HEK293 (cell line): ENCODE measurements at regions not wholly inside any gene's neighbourhood (a gene's known extent, or its start where the extent isn't known, plus 50 kb on each side); places are given as distances from the start of the nearest gene placed in this dataset.

Source experiments
- CTCF ChIA-PET: fragments of 350-600 bp; formaldehyde crosslinking; extraction: SDS; loops from one replicate; lab custom pipeline; 2021; ENCODE audit warnings: antibody characterized with exemption; lab: Yijun Ruan, JAX
- POLR2A ChIA-PET: fragments of 300-600 bp; formaldehyde crosslinking; extraction: SDS; loops from one replicate; lab custom pipeline; 2020; ENCODE audit warnings: antibody characterized with exemption, inconsistent platforms; lab: Yijun Ruan, JAX
- H3K27ac ChIP-seq: fragments of 200-500 bp; sonication (Bioruptor generic); 2 replicates; pipeline ENCODE4 v1.5.1; 2014; ENCODE audit warnings: low read depth, low read length, control low read depth, inconsistent platforms; ENCODE audit errors: extremely low read depth
- H3K36me3 ChIP-seq, 2 experiments: fragments of 200-500 bp in 1 of 2; sonication (Bioruptor generic) in 1 of 2; 1 replicate in 1 of 2; 2 replicates in 1 of 2; pipeline ENCODE4 v1.5.1; 2014 to 2017; ENCODE audit warnings: inconsistent platforms in 2 of 2, low read length in 2 of 2; ENCODE audit not compliant: control insufficient read depth in 2 of 2, insufficient read depth in 1 of 2
- H3K4me1 ChIP-seq: fragments of 200-500 bp; sonication (Bioruptor generic); 2 replicates; pipeline ENCODE4 v1.5.1; 2014; ENCODE audit warnings: mild to moderate bottlenecking, low read length, inconsistent platforms; ENCODE audit not compliant: control insufficient read depth, insufficient read depth
- H3K4me3 ChIP-seq: 2 replicates; pipeline ENCODE4 v1.5.1; 2011; ENCODE audit warnings: low read depth, mild to moderate bottlenecking, control low read depth, low read length, moderate library complexity
- H3K9me3 ChIP-seq: fragments of 200-500 bp; sonication (Bioruptor generic); 2 replicates; pipeline ENCODE4 v1.5.1; 2014; ENCODE audit warnings: low read depth, low read length, inconsistent platforms; ENCODE audit not compliant: control insufficient read depth, insufficient read depth
- ATF2 ChIP-seq: fragments of 450-650 bp; formaldehyde crosslinking; IDR thresholded peaks from 2 replicates; pipeline ENCODE4 v1.5.1; 2016; ENCODE audit warnings: missing biosample characterization, missing genetic modification characterization, low read depth
- GLI4 ChIP-seq: fragments of 450-650 bp; formaldehyde crosslinking; IDR thresholded peaks from 2 replicates; pipeline ENCODE4 v1.5.1; 2016; ENCODE audit warnings: missing biosample characterization, missing genetic modification characterization
- GLIS1 ChIP-seq: fragments of 450-650 bp; formaldehyde crosslinking; IDR thresholded peaks from 2 replicates; pipeline ENCODE4 v1.5.1; 2016; ENCODE audit warnings: missing biosample characterization, missing genetic modification characterization
- HOXC10 ChIP-seq: sonication (generic); formaldehyde crosslinking; IDR thresholded peaks from 2 replicates; pipeline ENCODE4 v1.8.1; 2023; ENCODE audit warnings: mild to moderate bottlenecking, missing genetic modification reagents
- INSM2 ChIP-seq: fragments of 450-650 bp; formaldehyde crosslinking; IDR thresholded peaks from 2 replicates; pipeline ENCODE4 v1.5.1; 2016; ENCODE audit warnings: missing biosample characterization, missing genetic modification characterization
- KLF7 ChIP-seq: fragments of 450-650 bp; formaldehyde crosslinking; IDR thresholded peaks from 2 replicates; pipeline ENCODE4 v1.5.1; 2016; ENCODE audit warnings: missing biosample characterization, missing genetic modification characterization, borderline replicate concordance
- KLF8 ChIP-seq: fragments of 450-650 bp; formaldehyde crosslinking; IDR thresholded peaks from 2 replicates; pipeline ENCODE4 v1.5.1; 2016; ENCODE audit warnings: missing biosample characterization, missing genetic modification characterization
- KLF9 ChIP-seq: fragments of 450-650 bp; formaldehyde crosslinking; IDR thresholded peaks from 2 replicates; pipeline ENCODE4 v1.5.1; 2016; ENCODE audit warnings: missing biosample characterization, missing genetic modification characterization, low read depth
- REST ChIP-seq: fragments of 450-650 bp; formaldehyde crosslinking; IDR thresholded peaks from 2 replicates; pipeline ENCODE4 v1.5.1; 2016; ENCODE audit warnings: missing biosample characterization, missing genetic modification characterization
- SALL2 ChIP-seq: fragments of 450-650 bp; formaldehyde crosslinking; IDR thresholded peaks from 2 replicates; pipeline ENCODE4 v1.5.0; 2017; ENCODE audit warnings: missing biosample characterization, mild to moderate bottlenecking, missing genetic modification characterization, borderline replicate concordance
- SCRT1 ChIP-seq: fragments of 450-650 bp; formaldehyde crosslinking; IDR thresholded peaks from 2 replicates; pipeline ENCODE4 v1.5.1; 2016; ENCODE audit warnings: missing biosample characterization, missing genetic modification characterization, borderline replicate concordance
- SP7 ChIP-seq: fragments of 450-650 bp; formaldehyde crosslinking; IDR thresholded peaks from 2 replicates; pipeline ENCODE4 v1.5.1; 2016; ENCODE audit warnings: missing biosample characterization, missing genetic modification characterization
- YY2 ChIP-seq: fragments of 450-650 bp; formaldehyde crosslinking; IDR thresholded peaks from 2 replicates; pipeline ENCODE4 v1.5.1; 2016; ENCODE audit warnings: missing biosample characterization, missing genetic modification characterization
- ZBTB21 ChIP-seq: fragments of 450-650 bp; formaldehyde crosslinking; IDR thresholded peaks from 2 replicates; pipeline ENCODE4 v1.5.1; 2017; ENCODE audit warnings: missing biosample characterization, missing genetic modification characterization
- ZFP3 ChIP-seq: fragments of 450-650 bp; formaldehyde crosslinking; IDR thresholded peaks from 2 replicates; pipeline ENCODE4 v1.5.1; 2016; ENCODE audit warnings: low read depth, missing biosample characterization, missing genetic modification characterization
- ZFP37 ChIP-seq: fragments of 450-650 bp; formaldehyde crosslinking; IDR thresholded peaks from 2 replicates; pipeline ENCODE4 v1.5.1; 2016; ENCODE audit warnings: missing biosample characterization, missing genetic modification characterization
- ZNF138 ChIP-seq: fragments of 450-650 bp; formaldehyde crosslinking; IDR thresholded peaks from 2 replicates; pipeline ENCODE4 v1.5.1; 2016; ENCODE audit warnings: missing biosample characterization, missing genetic modification characterization, borderline replicate concordance
- ZNF140 ChIP-seq: fragments of 450-650 bp; formaldehyde crosslinking; IDR thresholded peaks from 2 replicates; pipeline ENCODE4 v1.5.1; 2016; ENCODE audit warnings: missing biosample characterization, missing genetic modification characterization
- ZNF19 ChIP-seq: fragments of 450-650 bp; formaldehyde crosslinking; IDR thresholded peaks from 2 replicates; pipeline ENCODE4; 2016; ENCODE audit warnings: missing biosample characterization, missing genetic modification characterization, low read depth
- ZNF214 ChIP-seq: fragments of 450-650 bp; formaldehyde crosslinking; IDR thresholded peaks from 2 replicates; pipeline ENCODE4 v1.5.1; 2017; ENCODE audit warnings: missing biosample characterization, mild to moderate bottlenecking, missing genetic modification characterization, borderline replicate concordance
- ZNF274 ChIP-seq, 2 experiments: fragments of 200-500 bp in 1 of 2; fragments of 450-650 bp in 1 of 2; sonication (Bioruptor generic) in 1 of 2; formaldehyde crosslinking in 1 of 2; IDR thresholded peaks; 2 replicates each; pipeline versions ENCODE4 v1.5.1 to v1.6.1; 2014 to 2016; ENCODE audit warnings: borderline replicate concordance in 1 of 2, inconsistent platforms in 1 of 2, low read length in 1 of 2, missing biosample characterization in 1 of 2, missing genetic modification characterization in 1 of 2
- ZNF280C ChIP-seq: fragments of 450-650 bp; formaldehyde crosslinking; IDR thresholded peaks from 2 replicates; pipeline ENCODE4 v1.5.1; 2016; ENCODE audit warnings: missing biosample characterization, missing genetic modification characterization
- ZNF335 ChIP-seq: fragments of 450-650 bp; formaldehyde crosslinking; conservative IDR thresholded peaks from 2 replicates; pipeline ENCODE4 v1.5.1; 2016; ENCODE audit warnings: missing biosample characterization, missing genetic modification characterization
- ZNF394 ChIP-seq: fragments of 450-650 bp; formaldehyde crosslinking; IDR thresholded peaks from 2 replicates; pipeline ENCODE4 v1.5.1; 2016; ENCODE audit warnings: missing biosample characterization, missing genetic modification characterization, mild to moderate bottlenecking, moderate library complexity, borderline replicate concordance
- ZNF777 ChIP-seq: fragments of 450-650 bp; formaldehyde crosslinking; IDR thresholded peaks from 2 replicates; pipeline ENCODE4 v1.5.1; 2017; ENCODE audit warnings: missing biosample characterization, missing genetic modification characterization, borderline replicate concordance
- ZNF843 ChIP-seq: fragments of 450-650 bp; formaldehyde crosslinking; IDR thresholded peaks from 2 replicates; pipeline ENCODE4 v1.5.1; 2016; ENCODE audit warnings: missing biosample characterization, missing genetic modification characterization
- ZSCAN16 ChIP-seq: fragments of 450-650 bp; formaldehyde crosslinking; IDR thresholded peaks from 2 replicates; pipeline ENCODE4 v1.5.1; 2016; ENCODE audit warnings: missing biosample characterization, missing genetic modification characterization

- TF ChIP-seq REST (no peak), ZNF138 (tag by site-specific recombination) (no peak), KLF9 (tag by site-specific recombination) (no peak), SCRT1 (no peak), SALL2 (tag by site-specific recombination) (no peak), ZBTB21 (tag by site-specific recombination) (no peak), ZNF214 (tag by site-specific recombination) (no peak), YY2 (tag by site-specific recombination) (no peak), ZNF140 (no peak)
- POLR2A ChIA-PET = no interaction called here
- CTCF ChIA-PET = interaction anchor here (0.7 kb wide), 1 partner anchor 117 kb away, joined by 3 read pairs; no protein-coding TSS in a partner anchor
These were observed 217.2 kb downstream of the BCAS1 start for GRCh38 chr20:53853111-53853713.

GRCh38 chr20:53852691-53853090 lies 217.7 kb downstream of the BCAS1 start:
- TF ChIP-seq ZNF394 (tag by site-specific recombination) = no peak
- TF ChIP-seq GLI4 (tag by site-specific recombination) = no peak
- no peak for TF ChIP-seq HOXC10 (CRISPR knock-in tag)
- no peak for TF ChIP-seq ZNF280C
- no peak for TF ChIP-seq INSM2 (tag by site-specific recombination)
- TF ChIP-seq ZNF843 (tag by site-specific recombination) = no peak
- no peak for TF ChIP-seq ZNF19 (tag by site-specific recombination)
- no peak for TF ChIP-seq GLIS1
- TF ChIP-seq KLF8 (tag by site-specific recombination) = no peak
- TF ChIP-seq ZNF335 (tag by site-specific recombination) = no peak
- no peak for TF ChIP-seq ATF2 (tag by site-specific recombination)
- TF ChIP-seq SP7 (tag by site-specific recombination) = no peak
- TF ChIP-seq ZNF777 = no peak
- TF ChIP-seq ZSCAN16 (tag by site-specific recombination) = no peak
- TF ChIP-seq ZNF274 (IDR thresholded peaks at IDR 0.05; ENCODE audit: low read length) = no peak
- TF ChIP-seq ZNF274 (tag by site-specific recombination; IDR thresholded peaks at IDR 0.05; ENCODE audit: borderline replicate concordance) = no peak
- TF ChIP-seq KLF7 (tag by site-specific recombination) = no peak
- TF ChIP-seq ZFP3 = no peak
- TF ChIP-seq ZFP37 (tag by site-specific recombination) = no peak
- TF ChIP-seq, all 188 proteins: peak for 0
- Histone ChIP-seq H3K36me3 (no peaks in the 10 kb centered on the region), H3K4me3 (no peak overlapping the region), H3K4me1 (no peaks in the 10 kb centered on the region), H3K27ac (no peak overlapping the region), H3K9me3 (no peaks in the 10 kb centered on the region)
- ChIA-PET CTCF (interaction anchor here (0.6 to 0.7 kb wide), 2 partner anchors 50 to 117 kb away, joined by 3 to 4 read pairs; no protein-coding TSS in a partner anchor), POLR2A (no interaction called here)

More at GRCh38 chr20:53853111-53853713, 217.2 kb downstream of the BCAS1 start:
- Histone ChIP-seq H3K4me3 (no peak overlapping the region), H3K27ac (no peak overlapping the region), H3K4me1 (no peaks in the 10 kb centered on the region), H3K9me3 (no peaks in the 10 kb centered on the region), H3K36me3 (no peaks in the 10 kb centered on the region)
